ENCODE measurements at regions not wholly inside any gene's neighbourhood (a gene's known extent, or its start where the extent isn't known, plus 50 kb on each side); places are given as distances from the start of the nearest gene placed in this dataset.

- no peak for DNase-seq
- Mint-ChIP-seq H3K36me3 (ENCODE audit: insufficient read depth, unreplicated experiment) (no peaks in the 10 kb centered on the region), H3K9me3 (ENCODE audit: low read depth, unreplicated experiment) (no peaks in the 10 kb centered on the region), H3K27me3 (ENCODE audit: unreplicated experiment) (no peaks in the 10 kb centered on the region), H3K4me1 (ENCODE audit: low read depth, unreplicated experiment) (no peaks in the 10 kb centered on the region), H3K27ac (ENCODE audit: unreplicated experiment) (no peak overlapping the region), H3K4me3 (ENCODE audit: low read depth, unreplicated experiment) (no peak overlapping the region)
- no TSS peak for BruUV-seq (replicated peaks)
- CTCF ChIA-PET = interaction anchor here (0.6 to 1.4 kb wide), 5 partner anchors 65 to 1922 kb away, joined by 3 to 5 read pairs (median 3); no protein-coding TSS in a partner anchor
- intact Hi-C loops (cut with micrococcal nuclease; ENCODE audit: unreplicated experiment) = loop anchor here (1.0 kb wide), 1 partner anchor 453 kb away; no protein-coding TSS in a partner anchor
- no peak for TF ChIP-seq CTCF (IDR thresholded peaks at IDR 0.05; ENCODE audit: unreplicated experiment)
Measured at GRCh38 chr5:104347119-104347708, 784.6 kb upstream of the NUDT12 start.

- no peak for DNase-seq
- Mint-ChIP-seq H3K4me1 (ENCODE audit: low read depth, unreplicated experiment) (no peaks in the 10 kb centered on the region), H3K27ac (ENCODE audit: unreplicated experiment) (no peak overlapping the region), H3K9me3 (ENCODE audit: low read depth, unreplicated experiment) (no peaks in the 10 kb centered on the region), H3K36me3 (ENCODE audit: insufficient read depth, unreplicated experiment) (no peaks in the 10 kb centered on the region), H3K27me3 (ENCODE audit: unreplicated experiment) (no peaks in the 10 kb centered on the region), H3K4me3 (ENCODE audit: low read depth, unreplicated experiment) (no peak overlapping the region)
- TF ChIP-seq CTCF (IDR thresholded peaks at IDR 0.05; ENCODE audit: unreplicated experiment) = no peak
- intact Hi-C loops (cut with micrococcal nuclease; ENCODE audit: unreplicated experiment) = no loop called here
- CTCF ChIA-PET = no interaction called here
- no TSS peak for BruUV-seq (replicated peaks)
Measured at GRCh38 chr5:104345222-104346016, 782.8 kb upstream of the NUDT12 start.

- H3K27ac Mint-ChIP-seq (ENCODE audit: unreplicated experiment) = no peak overlapping the region
- intact Hi-C loops (cut with micrococcal nuclease; ENCODE audit: unreplicated experiment) = no loop called here
- CTCF ChIA-PET = no interaction called here
- H3K4me3 Mint-ChIP-seq (ENCODE audit: low read depth, unreplicated experiment) = no peak overlapping the region
- H3K4me1 Mint-ChIP-seq (ENCODE audit: low read depth, unreplicated experiment) = no peaks in the 10 kb centered on the region
- no peaks in the 10 kb centered on the region for H3K9me3 Mint-ChIP-seq (ENCODE audit: low read depth, unreplicated experiment)
- TF ChIP-seq CTCF (IDR thresholded peaks at IDR 0.05; ENCODE audit: unreplicated experiment) = no peak
- no TSS peak for BruUV-seq (replicated peaks)
- no peaks in the 10 kb centered on the region for H3K36me3 Mint-ChIP-seq (ENCODE audit: insufficient read depth, unreplicated experiment)
- H3K27me3 Mint-ChIP-seq (ENCODE audit: unreplicated experiment) = no peaks in the 10 kb centered on the region
- DNase-seq = no peak
Measured at GRCh38 chr5:104344809-104345208, 782.2 kb upstream of the NUDT12 start.

GRCh38 chr5:104327801-104328200 is 765.2 kb upstream of the NUDT12 start:
- intact Hi-C loops (cut with micrococcal nuclease; ENCODE audit: unreplicated experiment) = loop anchor here (10.0 kb wide), 1 partner anchor 523 kb away; no protein-coding TSS in a partner anchor
- Mint-ChIP-seq H3K27me3 (ENCODE audit: unreplicated experiment) (no peaks in the 10 kb centered on the region), H3K9me3 (ENCODE audit: low read depth, unreplicated experiment) (peaks cover 5% of the 10 kb centered on the region), H3K4me3 (ENCODE audit: low read depth, unreplicated experiment) (no peak overlapping the region), H3K27ac (ENCODE audit: unreplicated experiment) (no peak overlapping the region), H3K36me3 (ENCODE audit: insufficient read depth, unreplicated experiment) (no peaks in the 10 kb centered on the region), H3K4me1 (ENCODE audit: low read depth, unreplicated experiment) (no peaks in the 10 kb centered on the region)
- no peak for DNase-seq
- BruUV-seq (replicated peaks) = no TSS peak
- CTCF ChIA-PET = no interaction called here
- TF ChIP-seq CTCF (IDR thresholded peaks at IDR 0.05; ENCODE audit: unreplicated experiment) = no peak

Data from Calu3 (cell line).